HG03439 (cell line): ENCODE measurements at regions not wholly inside any gene's neighbourhood (a gene's known extent, or its start where the extent isn't known, plus 50 kb on each side); places are given as distances from the start of the nearest gene placed in this dataset.

Experiments
- ATAC-seq: cut with Tn5 transposase; IDR thresholded peaks from one replicate; pipeline ENCODE4 v1.9.1; 2021; ENCODE audit warnings: mild to moderate bottlenecking, moderate library complexity; ENCODE audit not compliant: unreplicated experiment

DNA sequence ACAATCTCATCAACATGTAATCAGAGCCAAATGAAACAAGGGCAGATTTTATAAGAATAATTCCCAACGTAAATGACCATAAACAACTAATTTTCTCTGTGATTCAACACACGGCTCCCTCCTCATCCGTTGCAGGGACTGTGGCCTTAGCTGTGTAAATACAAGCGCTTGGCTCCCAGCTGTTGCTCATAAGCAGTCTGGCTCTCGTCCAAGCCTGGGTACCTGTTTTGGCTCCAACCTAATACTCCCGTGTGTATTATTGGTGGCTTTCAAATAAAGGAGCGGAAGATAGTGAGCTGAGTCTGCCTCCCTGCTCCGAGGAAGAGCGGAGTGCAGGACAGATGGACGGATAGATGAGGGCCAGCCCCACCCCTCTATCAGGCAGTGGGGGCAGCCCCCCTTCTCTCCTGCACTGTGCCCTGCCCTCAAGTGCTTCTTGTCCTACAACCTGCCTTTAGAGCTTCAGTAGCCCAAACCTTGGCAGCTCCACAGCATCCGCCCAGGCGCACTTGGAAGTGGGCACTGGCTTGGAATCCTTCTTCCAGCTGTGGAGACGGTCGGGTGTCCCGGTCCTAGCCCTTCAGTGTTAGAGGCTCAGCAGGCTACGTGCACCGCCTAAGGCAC is 670.9 kb downstream of the BRD1 start:
- no peak for ATAC-seq

DNA sequence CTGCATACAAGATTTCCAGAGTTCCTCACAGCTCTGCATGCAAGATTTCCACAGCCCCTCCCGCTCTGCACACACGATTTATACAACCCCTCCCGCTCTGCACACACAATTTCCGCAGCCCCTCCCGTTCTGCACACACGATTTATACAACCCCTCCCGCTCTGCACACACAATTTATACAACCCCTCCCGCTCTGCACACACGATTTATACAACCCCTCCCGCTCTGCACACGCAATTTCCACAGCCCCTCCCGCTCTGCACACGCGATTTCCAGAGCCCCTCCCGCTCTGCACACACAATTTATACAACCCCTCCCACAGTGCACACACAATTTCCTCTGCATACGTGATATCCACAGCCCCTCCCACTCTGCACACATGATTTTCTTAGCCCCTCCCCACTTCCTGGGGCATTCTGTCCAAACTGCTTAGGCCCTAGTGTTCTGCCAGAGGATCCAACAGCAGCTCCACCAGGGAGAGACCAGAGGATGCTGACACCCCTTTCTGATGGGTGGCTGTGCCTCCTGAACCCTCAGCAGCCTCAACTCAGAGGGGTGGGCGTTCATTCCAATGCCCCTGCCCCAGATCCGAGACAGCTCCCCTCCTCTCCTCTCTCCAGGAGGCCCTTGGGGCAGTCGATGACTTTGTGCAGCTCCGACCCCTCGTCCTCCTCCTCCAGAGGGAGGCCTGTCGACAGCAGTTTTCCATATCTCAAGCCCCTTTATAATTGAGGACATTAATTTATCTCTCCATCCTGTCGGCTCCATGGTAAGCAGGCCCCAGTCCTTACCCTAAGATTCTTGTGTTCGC is 671.7 kb downstream of the BRD1 start:
- ATAC-seq = no peak

- no peak for ATAC-seq
These were observed 672.5 kb downstream of the BRD1 start for GRCh38 chr22:49155039-49155769.

- ATAC-seq = no peak
These were observed 673.2 kb downstream of the BRD1 start for GRCh38 chr22:49154433-49154832.

DNA sequence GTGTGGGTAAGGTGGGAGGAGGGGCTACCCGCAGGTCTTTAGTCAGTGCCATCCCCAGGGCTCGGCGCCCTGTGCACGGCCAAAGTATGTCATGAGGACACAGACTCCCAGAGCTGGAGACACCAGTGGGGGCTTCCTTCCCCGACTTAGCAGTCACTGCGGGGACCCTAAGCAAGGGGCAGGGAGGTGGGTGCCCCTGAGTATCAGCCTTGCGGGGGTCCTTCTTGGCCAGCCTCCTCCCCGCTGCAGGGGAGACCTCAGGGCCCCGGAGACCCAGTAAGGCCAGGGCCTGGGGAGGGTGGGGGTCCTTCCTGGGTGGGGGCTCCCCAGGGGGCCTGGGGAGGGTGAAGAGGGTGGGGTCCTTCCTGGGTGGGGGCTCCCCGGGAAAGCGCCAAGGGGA is 673.8 kb downstream of the BRD1 start:
- ATAC-seq = no peak

- ATAC-seq = no peak
These were observed 674.5 kb downstream of the BRD1 start for GRCh38 chr22:49152939-49153770.

GRCh38 chr22:49152127-49152938 is 675.3 kb downstream of the BRD1 start:
- no peak for ATAC-seq

- no peak for ATAC-seq
These were observed 676.2 kb downstream of the BRD1 start for GRCh38 chr22:49151256-49152126.

DNA sequence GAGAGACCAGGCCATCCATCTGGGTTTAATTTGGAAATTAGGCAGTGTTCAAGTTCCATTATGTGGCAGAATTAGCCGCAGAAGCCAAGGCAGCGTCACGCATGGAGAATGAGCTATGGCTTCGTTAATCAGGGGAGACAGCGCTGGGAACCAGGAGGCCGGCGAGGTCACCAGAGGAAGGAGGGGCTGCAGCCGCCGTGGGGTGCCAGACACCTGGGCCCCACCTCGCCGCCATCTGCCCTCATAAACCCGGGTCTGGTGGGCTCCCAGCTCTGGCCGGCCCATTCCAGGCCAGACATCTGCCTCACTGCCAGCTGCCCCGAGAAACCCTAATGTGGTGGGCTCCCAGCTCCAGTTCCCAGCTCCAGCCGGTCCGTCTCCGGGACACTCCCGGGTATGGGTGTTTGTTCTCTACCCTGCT is 676.9 kb downstream of the BRD1 start:
- no peak for ATAC-seq

DNA sequence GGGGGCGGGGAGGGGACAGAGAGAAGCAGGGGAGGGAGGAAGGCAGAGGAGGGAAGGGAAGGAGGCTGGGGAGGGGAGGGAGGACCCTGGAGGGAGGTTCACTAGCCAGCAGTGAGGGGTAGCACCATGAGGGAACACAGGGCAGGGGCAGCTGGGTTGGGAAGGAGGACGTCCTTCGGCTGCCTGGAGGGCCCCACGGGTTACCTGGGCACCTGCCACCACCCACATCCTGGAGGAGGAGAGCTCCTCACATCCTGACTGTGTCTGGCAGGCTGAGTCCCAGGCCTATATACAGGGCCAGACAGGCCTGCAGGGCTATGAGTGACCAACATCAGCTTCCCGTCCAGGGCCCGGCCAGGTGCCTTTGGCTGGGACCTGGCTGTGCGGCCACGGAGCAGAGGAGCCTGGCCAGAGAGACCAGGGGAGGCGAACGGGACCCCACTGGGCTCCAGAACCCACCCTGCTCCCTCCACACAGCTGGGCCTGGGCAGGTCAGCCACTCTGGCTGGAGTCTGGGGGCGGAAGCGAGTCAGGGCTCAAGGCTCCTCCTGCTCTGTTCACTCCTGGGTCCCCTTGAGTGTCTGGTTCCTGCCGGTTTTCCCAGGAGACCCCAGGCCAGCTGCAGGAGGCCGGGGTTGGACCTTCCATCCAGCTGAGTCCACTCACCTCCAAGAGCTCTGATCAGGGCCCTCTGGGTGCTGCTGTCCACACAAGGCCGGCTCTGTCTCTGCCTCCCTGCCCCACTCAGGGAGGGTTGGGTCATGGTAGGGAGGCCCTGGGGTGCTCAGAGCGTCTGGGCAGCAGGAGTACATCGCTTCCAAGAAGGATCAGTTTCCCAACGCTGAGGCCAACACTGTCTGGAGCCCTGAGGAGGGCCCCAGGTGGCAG is 677.7 kb downstream of the BRD1 start:
- no peak for ATAC-seq

DNA sequence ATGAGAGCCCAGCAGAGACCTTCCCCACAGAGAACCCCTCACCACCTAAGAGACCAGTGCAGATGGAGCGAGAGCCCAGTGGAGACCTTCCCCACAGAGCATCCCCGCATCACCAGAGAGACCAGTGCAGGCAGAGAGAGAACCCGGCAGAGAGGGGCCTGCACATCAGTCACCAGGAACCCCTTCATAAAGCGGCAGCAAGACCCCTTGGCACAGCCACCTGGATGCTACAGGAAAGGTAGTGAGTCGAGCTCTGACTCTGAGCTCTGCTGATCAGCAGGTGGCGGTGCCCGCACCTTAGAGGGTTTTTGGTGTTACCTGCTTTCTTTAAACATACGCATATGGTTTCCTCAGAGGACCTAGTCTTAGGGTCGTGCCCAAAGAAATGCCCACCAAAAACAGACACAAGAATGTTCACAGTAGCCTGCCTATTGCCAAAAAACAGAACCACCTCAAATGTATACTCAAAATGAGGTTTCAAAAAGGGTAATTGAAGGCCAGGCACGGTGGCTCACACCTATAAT is 678.7 kb downstream of the BRD1 start:
- no peak for ATAC-seq

DNA sequence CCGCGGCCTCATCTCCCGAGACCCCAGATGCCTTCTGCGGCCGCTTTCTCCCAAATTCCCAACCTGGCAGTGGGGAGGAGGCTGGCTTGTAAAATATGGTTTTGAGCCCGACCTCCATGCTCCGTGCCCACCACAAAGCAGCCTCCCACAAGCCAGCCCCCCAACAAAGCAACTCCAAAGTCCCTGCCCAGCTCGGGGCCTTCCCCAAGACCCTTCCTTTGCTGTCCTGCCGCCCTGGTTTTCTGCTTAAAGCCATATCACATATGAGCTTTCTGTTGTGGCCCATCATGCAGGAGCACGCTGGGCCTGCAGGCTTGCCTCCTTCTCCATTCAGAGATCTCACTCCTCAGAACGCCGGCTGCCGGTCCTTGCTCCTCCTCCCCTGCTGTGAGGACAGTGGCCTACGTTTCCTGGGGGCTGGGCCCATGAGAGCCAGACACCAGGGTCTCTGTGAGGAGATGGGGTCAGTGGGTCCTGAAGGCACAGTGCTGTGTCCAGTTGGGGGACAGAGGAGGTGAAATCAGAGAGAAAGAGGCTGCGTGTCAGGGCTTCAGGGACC is 680.0 kb downstream of the BRD1 start:
- no peak for ATAC-seq

- no peak for ATAC-seq
These were observed 680.5 kb downstream of the BRD1 start for GRCh38 chr22:49147171-49147570.

- no peak for ATAC-seq
These were observed 681.2 kb downstream of the BRD1 start for GRCh38 chr22:49146511-49146910.

DNA sequence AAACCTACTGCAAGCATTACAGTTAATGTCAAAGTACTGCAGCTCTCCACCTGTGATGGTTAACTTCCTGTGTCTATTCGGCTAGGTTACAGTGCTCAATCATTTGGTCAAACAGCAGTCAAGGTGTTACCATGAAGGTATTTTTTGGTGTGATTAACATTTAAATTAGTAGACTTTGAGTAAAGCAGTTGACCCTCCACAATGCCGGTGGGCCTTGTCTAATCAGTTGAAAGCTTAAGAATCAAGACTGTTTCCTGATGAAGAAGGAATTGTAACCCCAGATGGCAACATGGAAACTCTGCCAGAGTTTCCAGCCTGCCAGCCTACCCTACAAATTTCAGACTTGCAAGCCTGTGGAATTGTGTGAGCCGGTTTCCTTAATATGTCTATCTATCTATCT is 683.9 kb downstream of the BRD1 start:
- ATAC-seq = no peak

GRCh38 chr22:49142891-49143290 is 684.8 kb downstream of the BRD1 start:
- ATAC-seq = no peak

DNA sequence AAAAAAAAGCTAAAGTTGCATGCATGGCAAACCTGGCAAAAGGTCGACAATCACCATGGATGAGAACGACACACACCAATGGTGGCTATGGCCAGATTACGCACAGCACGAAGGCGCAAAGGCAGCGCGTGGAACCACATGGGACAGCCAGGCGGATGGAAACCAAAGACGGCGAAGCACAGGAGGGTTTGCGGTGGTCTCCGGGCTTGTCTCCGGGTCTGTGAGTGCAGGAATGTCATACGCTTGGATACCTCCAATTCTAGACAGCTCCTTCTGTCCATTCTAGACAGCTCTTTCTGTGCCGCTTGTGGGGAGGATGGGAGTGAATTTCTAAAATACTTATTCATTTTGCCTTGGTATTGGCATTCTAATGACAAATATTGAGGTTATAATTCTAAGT is 685.4 kb downstream of the BRD1 start:
- no peak for ATAC-seq

DNA sequence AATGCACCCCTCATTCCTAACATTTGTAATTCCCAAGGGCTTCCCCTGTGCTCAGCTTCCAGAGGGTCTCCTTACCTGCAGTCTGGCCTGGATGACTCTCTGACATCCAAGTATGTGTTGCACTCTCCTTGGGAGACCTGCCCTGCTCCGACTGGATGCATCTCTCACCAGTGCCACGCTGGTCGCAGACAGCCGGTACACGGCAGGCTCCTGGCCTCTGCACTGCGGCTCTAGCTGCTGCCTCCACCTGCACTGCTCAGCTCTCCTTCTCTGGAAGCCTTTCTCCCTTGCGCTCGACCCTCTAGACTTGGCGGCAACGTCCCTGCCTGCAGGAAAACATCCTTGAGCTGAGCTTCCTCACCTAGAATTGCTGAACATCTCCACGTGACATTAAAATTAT is 685.9 kb downstream of the BRD1 start:
- no peak for ATAC-seq
